NCI-H2196 treated with DMSO at 0.1 percent for 48 hours (cell line): ENCODE measurements at regions not wholly inside any gene's neighbourhood (a gene's known extent, or its start where the extent isn't known, plus 50 kb on each side); places are given as distances from the start of the nearest gene placed in this dataset.
A peak's percentile ranks its signal among the peaks of the same experiment; 100 is the strongest.

Source experiments
- DNase-seq: peaks from one replicate; lab custom pipeline; 2025; ENCODE audit not compliant: unreplicated experiment; lab: John Stamatoyannopoulos, UW

DNA sequence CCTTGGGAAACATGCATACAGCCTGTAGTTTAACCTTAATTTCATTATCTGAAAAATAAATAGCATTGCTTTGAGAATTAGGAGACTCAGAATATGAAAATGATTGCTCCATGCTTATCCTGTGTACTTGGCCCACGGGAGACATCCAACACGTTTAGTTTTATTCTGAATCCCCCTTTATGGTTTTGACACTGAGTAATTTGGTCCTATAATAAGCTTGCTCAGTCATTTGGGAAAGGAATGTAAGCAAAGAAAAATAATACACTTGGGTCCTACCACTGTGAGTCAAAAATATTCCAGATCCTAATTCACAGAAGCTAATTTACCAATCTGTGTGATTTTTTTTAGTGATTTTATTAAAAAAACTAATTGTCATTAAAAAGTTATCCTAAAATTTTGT lies 557.3 kb downstream of the USP25 start:
- DNase-seq: no peak

DNA sequence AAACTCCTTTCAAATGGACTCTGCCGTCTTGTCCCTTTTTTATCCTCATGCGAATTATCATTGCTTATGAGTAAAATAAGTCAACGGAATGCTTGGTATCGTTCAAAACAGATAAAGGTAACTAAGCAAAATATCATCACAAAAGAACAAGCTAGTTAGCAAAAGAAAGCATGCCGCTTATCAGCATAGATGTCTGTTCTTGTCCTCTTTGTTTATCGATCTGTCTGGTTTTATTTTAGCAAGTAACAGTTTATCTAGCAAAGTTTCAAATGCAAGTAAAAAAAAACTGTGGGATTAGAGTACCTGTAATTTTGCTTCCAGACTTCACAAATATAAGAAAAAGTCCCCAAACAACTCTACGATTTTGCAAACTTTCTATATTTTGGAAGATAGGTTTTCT lies 561.5 kb downstream of the USP25 start:
- no peak for DNase-seq

DNA sequence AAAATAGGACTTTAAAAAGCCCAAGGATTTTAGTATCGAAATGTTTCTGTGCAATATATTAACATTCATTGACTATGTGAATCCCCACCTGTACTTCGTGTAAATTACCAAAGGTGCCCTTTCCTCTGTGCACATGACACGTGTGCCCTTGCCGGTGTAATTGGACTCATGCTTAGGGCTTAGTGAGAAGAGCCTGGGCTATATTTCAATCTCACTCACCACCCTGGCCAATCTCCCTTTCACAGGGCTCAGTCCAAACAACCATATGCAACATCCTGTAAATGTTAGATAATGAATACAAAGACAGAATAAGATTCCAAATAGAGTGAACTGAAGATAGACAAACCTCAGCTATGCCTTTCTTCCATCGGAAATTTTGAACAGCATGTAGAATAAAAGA lies 564.3 kb downstream of the USP25 start:
- DNase-seq: no peak

DNA sequence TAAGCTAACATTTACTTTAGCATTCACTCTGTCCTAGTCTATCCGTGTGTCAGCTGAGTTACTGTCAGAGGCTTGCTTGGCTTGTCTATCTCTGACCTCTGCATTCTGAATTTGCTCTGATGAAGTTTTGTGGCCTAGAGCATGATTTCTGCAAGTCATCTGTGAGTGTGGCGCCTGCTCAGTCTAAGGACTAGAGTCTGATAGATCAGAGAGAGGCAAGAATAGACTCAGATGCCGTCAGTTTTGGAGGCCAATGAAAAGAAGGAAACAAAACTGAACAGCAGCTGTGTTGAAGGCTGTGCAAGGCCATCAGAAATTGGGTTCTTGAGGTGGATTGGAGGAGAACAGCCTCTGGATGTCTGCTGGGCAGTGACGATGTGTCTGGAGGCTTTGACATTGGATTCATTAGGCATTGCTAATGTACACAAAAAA lies 573.1 kb downstream of the USP25 start:
- no peak for DNase-seq

DNA sequence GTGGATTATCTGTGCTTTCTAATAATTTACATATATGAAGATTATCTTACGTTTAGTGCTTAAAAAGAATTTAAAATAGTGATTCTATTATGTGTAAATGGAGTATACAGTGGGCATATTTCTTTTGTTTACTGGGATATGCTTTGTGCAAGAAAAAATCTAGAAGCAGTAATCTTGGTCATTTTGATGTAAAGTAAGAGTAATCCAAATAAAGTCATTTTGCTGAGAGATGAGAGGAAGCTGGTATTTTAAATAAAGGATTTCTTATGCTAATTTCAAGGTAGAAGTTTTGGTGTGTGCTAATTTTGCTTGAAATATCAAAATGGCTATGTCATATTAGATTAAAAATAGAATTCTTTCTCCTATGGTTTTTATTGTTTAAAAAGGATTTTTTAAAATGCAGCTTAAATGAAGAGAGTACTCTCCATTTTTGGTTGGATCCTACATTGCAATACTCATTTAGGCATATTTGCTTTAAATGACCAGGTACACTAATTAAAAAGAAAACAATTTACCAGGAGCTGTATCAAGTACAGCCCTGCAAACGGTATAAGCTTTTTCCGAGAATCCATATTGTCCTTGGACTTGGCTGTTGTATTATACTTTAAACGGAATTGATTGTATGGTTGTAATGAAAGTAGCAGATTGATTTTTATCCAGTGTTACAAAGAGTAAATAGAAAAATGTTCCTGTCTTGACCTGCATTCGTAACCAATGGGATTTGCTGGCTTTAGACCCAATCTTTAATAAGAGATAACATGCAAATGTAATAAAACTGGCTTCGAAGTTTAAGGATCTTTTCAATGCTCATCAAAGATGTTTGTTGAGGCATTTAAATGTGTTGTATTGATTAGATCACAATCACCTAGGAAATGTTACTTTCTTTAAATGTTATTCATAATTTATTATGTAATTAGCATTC lies 574.7 kb downstream of the USP25 start:
- DNase-seq: no peak

DNA sequence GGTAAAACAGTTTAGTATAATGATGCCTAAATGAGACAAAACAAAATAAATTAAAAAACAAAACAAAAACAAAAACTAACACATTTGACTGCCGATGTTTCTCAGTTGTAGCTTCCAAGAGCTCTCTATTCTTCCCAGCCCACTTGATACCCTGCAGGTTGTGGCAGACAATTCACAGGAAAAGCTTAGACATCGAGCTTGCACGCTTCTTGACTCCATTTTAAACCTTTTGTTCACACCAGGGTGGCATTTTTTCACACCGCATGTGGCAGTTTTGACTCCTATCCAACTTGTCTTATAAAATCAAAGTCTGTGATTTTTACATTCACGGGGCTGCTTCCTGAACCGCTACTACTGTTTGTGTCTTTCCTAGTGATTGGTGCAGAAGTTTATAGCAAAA lies 575.9 kb downstream of the USP25 start:
- no peak for DNase-seq

DNA sequence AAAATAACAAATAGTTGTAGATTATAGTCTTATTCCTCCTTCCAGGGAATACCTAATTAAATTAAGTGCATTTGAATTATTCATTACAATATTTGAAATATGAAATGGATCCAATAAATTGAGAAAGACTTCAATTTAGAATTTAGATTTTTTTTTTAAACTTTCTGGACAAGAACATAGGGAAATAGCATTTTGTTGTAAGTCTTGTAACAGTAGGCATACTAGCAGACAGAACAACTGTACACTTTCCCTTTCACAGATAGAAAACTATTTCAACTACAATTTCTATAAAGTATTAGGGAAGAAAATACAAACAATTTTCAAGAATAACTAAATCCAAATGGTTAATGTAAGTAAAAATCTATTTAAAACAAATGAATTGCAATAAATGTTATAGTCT lies 577.5 kb downstream of the USP25 start:
- DNase-seq: no peak

DNA sequence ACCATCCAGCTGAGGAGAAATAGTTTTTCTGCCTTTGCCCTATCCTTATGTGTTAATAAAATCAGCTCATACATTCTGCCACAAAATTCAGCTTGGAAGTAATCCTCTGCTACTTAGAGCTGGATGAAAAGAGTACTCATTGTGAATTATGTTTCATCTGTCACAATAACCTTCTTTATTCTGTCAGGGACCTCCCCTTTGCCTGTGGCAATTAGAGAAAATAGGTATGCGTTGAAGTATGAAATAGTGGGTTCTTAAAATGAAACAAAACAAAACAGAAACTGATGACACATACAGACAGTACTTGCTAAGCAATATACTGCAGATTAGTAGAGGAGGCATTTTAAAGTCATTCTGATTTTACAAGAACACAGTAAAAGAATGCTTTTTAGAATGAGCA lies 578.5 kb downstream of the USP25 start:
- no peak for DNase-seq

DNA sequence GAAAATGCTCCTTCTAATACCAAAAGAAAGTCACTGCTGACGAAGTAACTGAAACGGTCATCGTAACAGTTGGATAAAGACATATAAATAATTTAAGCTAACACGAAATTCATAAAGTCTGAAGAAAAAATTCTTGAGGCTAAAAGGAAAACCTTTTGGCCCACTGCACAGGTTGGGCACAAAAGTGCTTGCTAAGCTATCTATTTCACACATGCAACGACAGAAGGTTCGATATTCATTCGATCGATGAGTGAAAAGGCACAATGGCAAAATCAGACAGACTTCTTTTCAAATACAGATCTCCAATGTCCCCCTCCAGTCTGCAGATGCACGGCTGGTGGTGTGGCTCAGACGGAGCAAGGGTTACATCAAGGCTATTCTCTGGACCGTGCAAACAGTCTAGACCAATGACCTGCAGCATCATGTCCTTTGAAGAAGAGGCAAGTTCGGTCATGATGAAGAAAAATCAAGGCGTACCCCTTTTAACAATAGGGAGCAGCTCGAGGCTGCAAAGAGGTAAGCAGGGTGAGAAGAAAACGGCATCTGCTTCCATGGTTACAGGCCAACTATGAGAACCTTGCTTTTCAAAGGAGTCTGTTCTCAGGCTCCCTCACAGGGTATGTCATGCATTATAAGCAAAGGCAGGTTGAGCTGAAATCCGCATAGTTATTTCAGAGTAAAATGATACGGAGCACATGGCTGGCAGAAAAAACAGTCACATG lies 579.6 kb downstream of the USP25 start:
- DNase-seq: no peak

DNA sequence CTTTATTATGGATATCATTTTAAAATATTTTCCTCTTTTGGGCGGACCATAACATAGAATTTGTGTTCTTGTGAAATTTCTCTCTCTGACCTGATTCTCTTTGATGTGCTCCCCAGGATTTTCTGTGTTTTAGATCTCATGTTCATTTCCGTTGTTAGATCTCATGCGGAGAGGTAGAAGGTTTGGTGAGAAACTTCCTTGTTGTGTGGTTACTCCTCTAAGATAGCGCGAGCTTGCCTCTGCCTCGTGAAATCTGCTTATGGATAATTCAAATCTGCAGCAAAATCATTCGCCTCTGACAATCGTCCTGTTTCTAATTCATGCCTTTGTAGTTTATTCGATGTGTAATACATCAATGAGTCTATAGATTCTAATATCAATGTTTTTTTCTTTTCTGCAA lies 580.4 kb downstream of the USP25 start:
- DNase-seq: no peak

DNA sequence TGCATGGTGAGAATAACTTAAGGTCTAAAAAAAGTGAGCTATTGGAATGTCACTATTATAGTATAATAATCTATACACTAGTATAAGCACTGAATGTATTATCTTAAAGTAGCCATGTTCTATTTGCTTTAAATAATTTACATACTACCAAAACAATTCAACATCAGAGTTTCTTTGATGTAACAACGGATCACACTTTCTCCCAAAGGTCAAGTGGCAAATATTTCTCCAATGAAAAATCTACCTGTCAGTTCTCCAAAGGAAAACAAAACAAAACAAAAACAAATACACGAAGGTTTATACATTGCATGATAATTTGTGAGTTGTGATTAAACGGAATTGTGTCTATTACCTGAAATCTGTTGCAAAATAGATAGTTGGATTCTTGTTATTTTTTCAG lies 581.4 kb downstream of the USP25 start:
- DNase-seq: no peak

DNA sequence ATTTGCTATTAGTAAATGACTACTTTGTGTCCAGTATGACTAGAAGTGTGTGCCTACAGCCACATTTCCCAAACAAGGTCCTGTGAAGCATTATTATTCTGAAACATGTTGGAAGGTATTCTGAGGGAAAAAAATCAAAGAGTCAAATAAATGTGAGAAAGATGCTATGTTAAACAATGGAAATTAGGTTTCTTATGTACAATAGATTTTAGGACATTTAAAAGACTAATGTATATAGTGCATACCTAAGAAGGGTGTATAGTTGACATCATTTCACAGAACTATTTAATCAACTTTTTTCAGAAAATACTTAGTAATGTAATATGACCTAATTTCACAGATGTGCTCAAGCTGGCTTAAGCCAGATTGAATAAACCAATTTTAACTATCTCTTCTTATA lies 582.5 kb downstream of the USP25 start:
- no peak for DNase-seq

DNA sequence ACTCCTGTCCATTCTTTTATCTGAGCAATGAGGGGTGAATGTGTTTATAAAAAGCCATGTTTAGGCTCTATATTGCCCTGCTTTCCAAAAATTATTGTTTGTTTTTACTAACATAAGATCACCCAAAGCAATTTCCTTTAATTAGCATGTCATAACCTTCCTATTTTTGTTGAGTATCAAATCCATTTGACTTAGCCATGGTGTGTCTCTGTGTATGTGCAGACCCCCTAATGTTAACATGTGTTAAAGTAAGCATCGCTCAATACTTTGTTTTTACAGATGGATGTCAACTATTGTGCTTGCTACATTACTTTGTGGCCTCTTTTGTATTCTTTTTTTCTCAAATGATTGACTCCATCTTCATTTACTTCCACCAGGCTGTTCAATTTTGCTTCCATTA lies 585.4 kb downstream of the USP25 start:
- DNase-seq: no peak

DNA sequence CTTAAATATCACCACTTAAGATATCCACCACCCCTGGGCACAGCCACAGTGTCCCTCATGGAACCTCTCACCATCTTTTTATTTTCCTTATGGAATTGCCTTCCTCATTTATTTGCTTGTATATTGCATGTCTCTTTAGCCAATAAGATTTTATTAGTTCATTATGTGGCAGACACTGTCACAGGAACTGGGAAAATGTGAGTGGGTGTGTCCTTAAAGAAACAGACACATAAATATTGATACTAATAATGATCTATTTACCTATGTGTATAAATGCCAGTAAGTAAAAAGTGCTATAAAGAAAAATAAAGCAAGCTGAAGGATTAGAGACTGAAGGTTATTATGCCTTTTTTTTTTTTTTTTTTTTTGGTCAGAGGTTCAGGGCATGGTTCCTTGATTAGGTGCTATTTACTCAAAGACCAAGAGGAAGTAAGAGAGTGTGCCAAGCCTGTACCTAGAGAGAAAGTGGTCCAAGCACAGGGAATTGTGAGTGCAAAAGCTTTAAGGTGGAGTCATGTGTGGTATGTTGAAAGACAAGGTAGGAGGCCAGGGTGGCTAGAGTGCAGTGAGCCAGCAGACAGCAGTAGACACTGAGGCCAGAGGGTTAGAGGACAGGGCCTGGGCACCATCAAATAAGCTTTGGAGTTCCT lies 589.0 kb downstream of the USP25 start:
- DNase-seq: no peak

DNA sequence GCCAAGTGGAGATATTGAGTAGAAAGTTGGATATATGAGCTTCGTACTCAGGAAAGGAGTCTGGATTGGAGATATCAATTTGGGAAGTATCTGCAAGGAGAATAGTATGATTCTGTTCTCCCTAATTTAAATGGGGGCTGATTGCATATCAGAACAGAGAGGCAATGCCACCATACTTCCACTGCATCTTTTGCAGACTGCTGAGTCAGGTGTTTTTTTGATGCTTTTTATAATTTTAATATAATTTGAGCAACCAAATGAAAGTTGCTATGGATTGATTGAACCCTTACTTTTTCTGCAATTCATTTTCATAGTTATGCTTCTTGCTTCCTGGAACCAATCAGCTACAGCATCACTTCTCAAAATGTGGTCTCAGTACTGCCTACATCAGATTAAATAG lies 590.3 kb downstream of the USP25 start:
- no peak for DNase-seq

DNA sequence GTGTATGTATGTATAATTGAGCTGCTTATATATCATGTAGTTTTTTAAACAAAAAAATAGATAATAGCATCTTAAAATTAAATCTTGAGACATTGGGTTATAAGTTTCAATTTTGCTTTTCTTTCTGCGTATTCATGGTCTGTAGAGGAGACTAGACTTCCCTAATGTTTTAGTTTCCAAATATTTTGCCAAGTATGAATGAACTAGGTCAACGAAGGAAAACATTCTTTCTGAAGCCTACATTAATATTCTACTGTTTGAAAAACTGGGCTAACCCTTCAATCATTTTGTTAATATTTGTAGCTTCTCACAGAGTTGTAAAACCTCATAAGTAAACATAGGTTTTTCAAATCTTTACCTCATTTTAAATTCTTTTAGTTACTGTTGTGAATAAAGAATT lies 592.7 kb downstream of the USP25 start:
- DNase-seq: no peak

DNA sequence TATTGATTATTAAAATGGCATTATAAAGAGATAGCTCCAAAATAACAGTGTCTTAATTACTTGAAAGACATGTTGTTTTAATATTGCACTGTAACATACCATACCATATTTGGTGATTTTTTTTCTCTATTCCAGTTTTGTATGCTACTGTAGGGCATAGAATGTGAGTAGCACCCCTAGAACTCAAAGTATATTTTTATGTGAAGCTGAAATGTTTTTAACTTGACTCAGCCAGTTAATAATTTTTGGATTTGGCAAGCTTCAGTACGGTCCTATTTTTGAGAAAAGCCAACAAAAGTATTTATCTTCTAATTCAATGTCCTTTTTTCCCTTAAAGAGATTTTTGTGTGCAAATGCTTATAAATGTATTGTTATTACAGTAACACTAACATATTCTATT lies 593.8 kb downstream of the USP25 start:
- DNase-seq: no peak

DNA sequence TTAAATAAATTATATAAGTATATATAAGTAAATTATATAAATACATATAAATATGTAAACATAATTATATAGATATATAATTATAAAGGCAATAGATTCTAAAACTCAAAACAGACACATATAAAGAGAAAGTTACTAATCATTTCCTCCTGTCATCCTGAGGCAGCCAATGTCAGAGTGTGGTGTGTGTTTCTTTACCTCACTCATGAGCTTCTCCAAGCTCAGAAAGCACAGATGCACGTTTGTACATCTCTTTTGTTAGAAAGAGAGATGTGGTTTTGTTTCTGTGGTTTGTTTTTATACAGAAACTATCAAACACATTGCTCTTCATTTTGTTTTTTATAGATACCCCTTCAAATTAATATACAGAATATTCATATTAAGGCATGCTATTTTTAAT lies 594.8 kb downstream of the USP25 start:
- DNase-seq: no peak

DNA sequence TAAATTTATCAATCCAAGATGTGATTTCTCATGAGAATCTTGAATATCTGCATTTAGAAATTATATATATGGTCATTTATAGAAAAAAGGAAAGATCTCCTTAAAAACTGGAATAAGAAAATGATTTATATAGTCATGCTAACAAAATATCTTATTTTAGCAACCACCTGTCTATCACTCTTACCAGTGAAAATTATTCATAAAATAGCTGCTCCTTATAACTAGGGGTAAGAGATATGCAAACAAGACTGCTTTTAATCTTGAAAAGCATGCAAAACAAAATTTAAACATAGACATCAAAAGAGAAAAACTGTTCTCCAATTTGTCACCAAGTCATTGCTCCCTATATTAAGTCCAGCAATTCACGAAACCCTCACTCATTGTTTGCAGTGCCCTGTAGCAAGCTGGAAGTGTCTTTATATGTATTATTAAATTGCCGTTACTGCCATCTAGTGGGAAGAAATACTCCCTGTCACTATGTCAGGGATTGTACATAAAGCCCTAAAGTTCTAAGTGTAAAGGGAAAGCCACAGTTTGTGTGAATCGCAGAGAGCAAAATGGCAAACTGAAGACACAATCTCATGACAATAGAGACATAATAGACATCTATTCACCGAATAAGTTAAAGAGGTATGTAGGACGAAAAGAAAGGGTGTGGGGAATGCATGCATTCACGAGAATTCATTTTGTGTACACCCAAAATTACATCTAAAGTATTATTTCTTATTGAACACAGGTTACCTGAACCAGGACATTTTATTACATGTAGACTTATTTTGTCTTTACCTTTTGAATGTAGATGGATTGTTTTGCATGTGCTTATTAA lies 600.5 kb downstream of the USP25 start:
- peak; percentile 6 for DNase-seq

DNA sequence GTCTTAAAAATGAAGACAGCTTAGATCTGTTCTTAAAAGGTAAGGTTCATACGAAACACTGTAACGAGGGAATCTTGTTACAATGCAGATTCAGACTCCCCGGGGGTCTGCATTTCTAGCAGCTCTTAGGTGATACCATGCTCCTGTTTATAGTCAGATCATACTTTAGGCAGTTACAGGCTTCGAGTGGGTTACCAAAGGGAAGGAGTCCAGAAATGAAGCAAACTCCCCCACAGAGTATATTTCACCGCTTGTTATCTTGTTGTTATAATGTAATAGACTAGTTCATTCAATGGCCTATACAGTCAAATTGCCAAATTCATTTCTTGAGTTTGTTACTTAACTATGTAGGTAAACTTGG lies 601.1 kb downstream of the USP25 start:
- no peak for DNase-seq

DNA sequence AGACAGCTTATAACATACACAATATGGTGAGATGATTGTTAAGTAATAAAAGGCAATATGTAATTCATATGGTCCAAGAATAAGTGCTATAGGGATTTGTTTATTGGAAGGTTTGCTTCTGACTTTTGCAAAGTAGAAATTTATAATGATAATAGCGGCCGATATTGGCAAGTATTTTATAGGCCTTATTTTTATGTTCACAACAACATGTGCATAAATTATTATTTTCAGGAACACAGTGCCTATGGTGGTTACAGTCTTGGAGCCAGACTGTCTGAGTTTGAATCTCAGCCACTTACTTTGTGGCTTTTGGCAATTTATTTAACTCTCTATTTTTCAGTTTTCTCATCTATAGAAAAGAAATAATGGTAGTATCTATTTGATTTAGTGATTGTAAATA lies 607.5 kb downstream of the USP25 start:
- no peak for DNase-seq
